IMR-90 (cell line): ENCODE measurements at regions not wholly inside any gene's neighbourhood (a gene's known extent, or its start where the extent isn't known, plus 50 kb on each side); places are given as distances from the start of the nearest gene placed in this dataset.

Experiments used
- ATAC-seq: fragments of 200-7000 bp; cut with Tn5 transposase; 2 replicates; pipeline ENCODE4 v1.9.1; 2020; ENCODE audit warnings: low read depth, mild to moderate bottlenecking, moderate library complexity
- BruUV-seq: library from RNA; stranded (reverse); fragments of 400-500 nt; replicated peaks from 2 replicates; lab custom pipeline; 2021; lab: Mats Ljungman, UMichigan
- CTCF ChIA-PET: fragments of 300-600 bp; formaldehyde crosslinking; extraction: SDS; loops from one replicate; lab custom pipeline; 2021; ENCODE audit warnings: antibody characterized with exemption; lab: Yijun Ruan, JAX
- POLR2A ChIA-PET: fragments of 300-600 bp; sonication (Branson Sonifier 250); formaldehyde crosslinking; loops from one replicate; lab custom pipeline; 2022; ENCODE audit warnings: antibody characterized with exemption; ENCODE audit not compliant: unreplicated experiment; lab: Charles Lee
- DNase-seq: peaks from one replicate; pipeline ENCODE4 v3.0.0; 2013
- H2AFZ ChIP-seq: replicated peaks from 2 replicates; pipeline ENCODE3; 2013; ENCODE audit warnings: low read length, mild to moderate bottlenecking; ENCODE audit not compliant: poor library complexity
- H2AK5ac ChIP-seq: 2 replicates; pipeline ENCODE4 v1.6.1; 2013; ENCODE audit warnings: low read depth, low read length, inconsistent platforms
- H2AK9ac ChIP-seq: replicated peaks from 2 replicates; pipeline ENCODE3; 2013; ENCODE audit warnings: mild to moderate bottlenecking, low read depth, low read length, moderate library complexity; ENCODE audit not compliant: poor library complexity
- H2BK120ac ChIP-seq: 2 replicates; pipeline ENCODE4 v1.6.1; 2013; ENCODE audit warnings: low read depth, low read length, inconsistent platforms
- H2BK15ac ChIP-seq: 3 replicates; pipeline ENCODE4 v1.6.1; 2013; ENCODE audit warnings: low read depth, low read length, inconsistent platforms
- H2BK20ac ChIP-seq: 2 replicates; pipeline ENCODE4 v1.6.1; 2013; ENCODE audit warnings: low read depth, mild to moderate bottlenecking, inconsistent platforms, low read length, moderate library complexity
- H2BK5ac ChIP-seq: 2 replicates; pipeline ENCODE4 v1.6.1; 2013; ENCODE audit warnings: mild to moderate bottlenecking, low read depth, low read length, inconsistent platforms; ENCODE audit not compliant: poor library complexity, severe bottlenecking
- H3K14ac ChIP-seq: replicated peaks from 2 replicates; pipeline ENCODE4 v1.6.1; 2013; ENCODE audit warnings: low read depth, low read length, inconsistent platforms
- H3K18ac ChIP-seq: 2 replicates; pipeline ENCODE4 v1.6.1; 2013; ENCODE audit warnings: low read depth, low read length, control low read depth
- H3K23ac ChIP-seq: 2 replicates; pipeline ENCODE4 v1.6.1; 2013; ENCODE audit warnings: low read depth, low read length, inconsistent platforms
- H3K27ac ChIP-seq: 2 replicates; pipeline ENCODE4 v1.5.1; 2013; ENCODE audit warnings: mild to moderate bottlenecking, control low read depth, low read length; ENCODE audit not compliant: insufficient read depth
- H3K27me3 ChIP-seq: 2 replicates; pipeline ENCODE4 v1.6.1; 2013; ENCODE audit warnings: low read length; ENCODE audit not compliant: control insufficient read depth, insufficient read depth
- H3K36me3 ChIP-seq: 2 replicates; pipeline ENCODE4 v1.6.1; 2013; ENCODE audit warnings: low read length, mixed read lengths; ENCODE audit not compliant: control insufficient read depth, insufficient read depth
- H3K4ac ChIP-seq: 2 replicates; pipeline ENCODE4 v1.6.1; 2013; ENCODE audit warnings: low read depth, low read length, inconsistent platforms
- H3K4me1 ChIP-seq: 2 replicates; pipeline ENCODE4 v1.6.1; 2013; ENCODE audit warnings: low read length, mixed read lengths; ENCODE audit not compliant: control insufficient read depth, insufficient read depth
- H3K4me2 ChIP-seq: 2 replicates; pipeline ENCODE4 v1.6.1; 2013; ENCODE audit warnings: low read depth, mild to moderate bottlenecking, control low read depth, low read length, moderate library complexity
- H3K4me3 ChIP-seq: 2 replicates; pipeline ENCODE4 v1.5.1; 2013; ENCODE audit warnings: low read depth, mild to moderate bottlenecking, control low read depth, low read length, moderate library complexity; ENCODE audit not compliant: insufficient read depth
- H3K56ac ChIP-seq: 2 replicates; pipeline ENCODE4 v1.6.1; 2013; ENCODE audit warnings: low read length, inconsistent platforms; ENCODE audit not compliant: insufficient read depth; ENCODE audit errors: extremely low read depth
- H3K79me1 ChIP-seq, 2 experiments: 2 replicates each; pipeline ENCODE4 v1.6.1; 2013; ENCODE audit warnings: low read length in 2 of 2, inconsistent platforms in 1 of 2, low read depth in 1 of 2
- H3K9ac ChIP-seq: 2 replicates; pipeline ENCODE4 v1.6.1; 2013; ENCODE audit warnings: low read depth, low read length, control low read depth
- H3K9me1 ChIP-seq: 2 replicates; pipeline ENCODE4 v1.6.1; 2013; ENCODE audit warnings: low read length, inconsistent platforms; ENCODE audit not compliant: insufficient read depth
- H3K9me3 ChIP-seq: 2 replicates; pipeline ENCODE4 v1.6.1; 2013; ENCODE audit warnings: low read length; ENCODE audit not compliant: control insufficient read depth, insufficient read depth
- H4K20me1 ChIP-seq: 2 replicates; pipeline ENCODE4 v1.6.1; 2013; ENCODE audit warnings: low read length, inconsistent platforms; ENCODE audit not compliant: insufficient read depth
- H4K5ac ChIP-seq: 2 replicates; pipeline ENCODE4 v1.6.1; 2013; ENCODE audit warnings: mild to moderate bottlenecking, low read depth, low read length, control low read depth
- H4K8ac ChIP-seq, 2 experiments: 2 replicates each; pipeline ENCODE4 v1.6.1; 2013; ENCODE audit warnings: low read depth in 2 of 2, low read length in 2 of 2, control low read depth in 1 of 2, inconsistent platforms in 1 of 2
- H4K91ac ChIP-seq: 2 replicates; pipeline ENCODE4 v1.6.1; 2013; ENCODE audit warnings: low read depth, low read length, inconsistent platforms; ENCODE audit not compliant: insufficient read depth
- CEBPB ChIP-seq: IDR thresholded peaks from 2 replicates; pipeline ENCODE4 v1.6.1; 2012; ENCODE audit warnings: low read depth, low read length, improper control_type of control experiment
- POLR2A ChIP-seq: IDR thresholded peaks from 2 replicates; pipeline ENCODE4 v1.6.1; 2012; ENCODE audit warnings: mild to moderate bottlenecking, low read depth, low read length
- WGBS, 2 experiments: methylation state at CpG; one replicate each; pipeline versions ENCODE4 v1.1.5 to v1.1.7; 2013; ENCODE audit warnings: missing lambda C conversion rate in 2 of 2; ENCODE audit not compliant: insufficient read length in 1 of 2; ENCODE audit errors: extremely low coverage in 2 of 2; 5-methylcytosine and 5-hydroxymethylcytosine counted together
- dilution Hi-C: fragments of 300-500 bp; cut with HindIII; formaldehyde crosslinking; loops from one replicate; pipeline ENCODE4 v1.14.3; 2018; ENCODE audit warnings: low sequenced_read_pairs; ENCODE audit not compliant: unreplicated experiment
- in situ Hi-C: fragments of 300-500 bp; cut with MboI; formaldehyde crosslinking; loops from 3 replicates; pipeline ENCODE4 v1.14.3; 2019; ENCODE audit warnings: low sequenced_read_pairs, inconsistent platforms, mixed read lengths
- intact Hi-C: fragments of 100-400 bp; cut with micrococcal nuclease; formaldehyde crosslinking; loops from 2 replicates; pipeline ENCODE4 v1.10.0; 2022

DNA sequence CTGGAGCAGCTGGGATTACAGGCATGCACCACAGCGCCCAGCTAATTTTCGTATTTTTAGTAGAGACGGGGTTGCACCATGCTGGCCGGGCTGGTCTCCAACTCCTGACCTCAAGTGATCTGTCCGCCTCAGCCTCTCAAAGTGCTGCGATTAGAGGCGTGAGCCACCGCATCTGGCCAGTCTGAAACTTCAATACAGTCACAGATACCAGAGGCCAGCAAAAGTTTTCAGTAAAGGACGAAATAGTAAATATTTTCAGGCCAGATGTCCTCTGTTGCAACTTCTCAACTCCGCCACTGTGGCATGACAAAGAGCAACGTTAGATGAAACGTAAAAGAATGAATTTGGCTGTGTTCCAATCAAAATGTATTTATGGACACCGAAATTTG lies 403.6 kb downstream of the MN1 start:
- Histone ChIP-seq H3K4ac (no peak overlapping the region), H2BK5ac (no peak overlapping the region), H2BK15ac (no peak overlapping the region), H3K9ac (no peak overlapping the region), H3K56ac (no peak overlapping the region), H4K8ac (no peak overlapping the region), H3K23ac (no peak overlapping the region), H2AK5ac (no peak overlapping the region), H3K27me3 (peaks cover 47% of the 10 kb centered on the region), H2AK9ac (no peak overlapping the region), H2AFZ (no peak overlapping the region), H3K18ac (no peak overlapping the region), H3K9me3 (peaks cover 6% of the 10 kb centered on the region), H3K14ac (no peak overlapping the region), H3K4me3 (no peak overlapping the region), H4K5ac (no peak overlapping the region), H4K91ac (no peak overlapping the region), H2BK120ac (no peak overlapping the region), H2BK20ac (no peak overlapping the region), H3K4me2 (no peak overlapping the region), H3K27ac (no peak overlapping the region), H3K9me1 (no peaks in the 10 kb centered on the region), H3K4me1 (peaks cover 2% of the 10 kb centered on the region; the same call in 1 of the 2 replicates), H3K79me1 (no peaks in the 10 kb centered on the region), H4K20me1 (no peaks in the 10 kb centered on the region), H3K36me3 (no peaks in the 10 kb centered on the region)
- POLR2A ChIA-PET, result no interaction called here
- no TSS peak for BruUV-seq
- TF ChIP-seq CEBPB (peak; percentile 22; the same call in 1 of the 2 replicates), POLR2A (no peak)
- dilution Hi-C loops (no loop called here), intact Hi-C loops (loop anchor here (1.0 kb wide), 1 partner anchor 641 kb away; no protein-coding TSS in a partner anchor), in situ Hi-C loops (no loop called here)
- ATAC-seq, result peak; percentile 60
- DNase-seq, result peak; percentile 50
- WGBS, 2 experiments, result 20% methylated on average over 1 of the region's 13 CpGs; no CpG with 5 or more reads in 1 of the 2 experiments
- CTCF ChIA-PET, result no interaction called here
